ENCODE measurements at regions not wholly inside any gene's neighbourhood (a gene's known extent, or its start where the extent isn't known, plus 50 kb on each side); places are given as distances from the start of the nearest gene placed in this dataset.

GRCh38 chr10:10438335-10439100 is 579.2 kb upstream of the CELF2 start:
- H3K79me2 ChIP-seq (ENCODE audit: insufficient read depth, low read length), result no peaks in the 10 kb centered on the region
- no peaks in the 10 kb centered on the region for H3K27me3 ChIP-seq (ENCODE audit: insufficient read depth, low read length)
- Mint-ChIP-seq H3K4me1 (ENCODE audit: low read depth, unreplicated experiment) (no peaks in the 10 kb centered on the region), H3K9me3 (ENCODE audit: unreplicated experiment) (no peaks in the 10 kb centered on the region), H3K4me3 (ENCODE audit: unreplicated experiment) (no peak overlapping the region), H3K36me3 (ENCODE audit: low read depth, unreplicated experiment) (no peaks in the 10 kb centered on the region), H3K27ac (ENCODE audit: unreplicated experiment) (no peak overlapping the region), H3K27me3 (ENCODE audit: low read depth, unreplicated experiment) (no peaks in the 10 kb centered on the region)
- no peak for DNase-seq (ENCODE audit: low read depth)
- no peaks in the 10 kb centered on the region for H3K9me3 ChIP-seq (ENCODE audit: insufficient read depth, low read depth, low read length)
- H3K4me1 ChIP-seq (ENCODE audit: insufficient read depth, low read length), result no peaks in the 10 kb centered on the region
- no peak overlapping the region for H3K4me3 ChIP-seq (ENCODE audit: insufficient read depth, low read depth, low read length)
- no peak overlapping the region for H2AFZ ChIP-seq (ENCODE audit: low read depth, low read length)
- TF ChIP-seq CTCF (IDR thresholded peaks at IDR 0.05; ENCODE audit: insufficient read depth, low read depth, low read length), result no peak
- no peak for TF ChIP-seq EZH2 (IDR thresholded peaks at IDR 0.05; ENCODE audit: insufficient read depth, low read length)
- no peak overlapping the region for H3K4me2 ChIP-seq (ENCODE audit: low read length)
- H3K27ac ChIP-seq (ENCODE audit: low read depth, low read length), result no peak overlapping the region
- H4K20me1 ChIP-seq (ENCODE audit: insufficient read depth, low read length), result no peaks in the 10 kb centered on the region
- no peak overlapping the region for H3K9ac ChIP-seq (ENCODE audit: low read length)
- H3K36me3 ChIP-seq (ENCODE audit: insufficient read depth, low read length), result no peaks in the 10 kb centered on the region
- FAIRE-seq, result no peak

- Histone ChIP-seq H2AFZ (ENCODE audit: low read depth, low read length) (no peak overlapping the region), H4K20me1 (ENCODE audit: insufficient read depth, low read length) (no peaks in the 10 kb centered on the region), H3K4me3 (ENCODE audit: insufficient read depth, low read depth, low read length) (no peak overlapping the region), H3K4me2 (ENCODE audit: low read length) (no peak overlapping the region), H3K79me2 (ENCODE audit: insufficient read depth, low read length) (no peaks in the 10 kb centered on the region), H3K27me3 (ENCODE audit: insufficient read depth, low read length) (no peaks in the 10 kb centered on the region), H3K9me3 (ENCODE audit: insufficient read depth, low read depth, low read length) (no peaks in the 10 kb centered on the region), H3K36me3 (ENCODE audit: insufficient read depth, low read length) (no peaks in the 10 kb centered on the region), H3K27ac (ENCODE audit: low read depth, low read length) (no peak overlapping the region), H3K9ac (ENCODE audit: low read length) (no peak overlapping the region), H3K4me1 (ENCODE audit: insufficient read depth, low read length) (no peaks in the 10 kb centered on the region)
- H3K4me3 Mint-ChIP-seq (ENCODE audit: unreplicated experiment), result no peak overlapping the region
- no peak overlapping the region for H3K27ac Mint-ChIP-seq (ENCODE audit: unreplicated experiment)
- no peak for TF ChIP-seq EZH2 (IDR thresholded peaks at IDR 0.05; ENCODE audit: insufficient read depth, low read length)
- no peak for TF ChIP-seq CTCF (IDR thresholded peaks at IDR 0.05; ENCODE audit: insufficient read depth, low read depth, low read length)
- FAIRE-seq (no peak), DNase-seq (ENCODE audit: low read depth) (no peak)
- H3K27me3 Mint-ChIP-seq (ENCODE audit: low read depth, unreplicated experiment), result no peaks in the 10 kb centered on the region
- no peaks in the 10 kb centered on the region for H3K4me1 Mint-ChIP-seq (ENCODE audit: low read depth, unreplicated experiment)
- no peaks in the 10 kb centered on the region for H3K9me3 Mint-ChIP-seq (ENCODE audit: unreplicated experiment)
- no peaks in the 10 kb centered on the region for H3K36me3 Mint-ChIP-seq (ENCODE audit: low read depth, unreplicated experiment)
These were observed 560.8 kb upstream of the CELF2 start for GRCh38 chr10:10456856-10457255.

GRCh38 chr10:10460451-10460850 is 557.2 kb upstream of the CELF2 start:
- H3K79me2 ChIP-seq (ENCODE audit: insufficient read depth, low read length), result no peaks in the 10 kb centered on the region
- no peak overlapping the region for H3K27ac Mint-ChIP-seq (ENCODE audit: unreplicated experiment)
- TF ChIP-seq CTCF (IDR thresholded peaks at IDR 0.05; ENCODE audit: insufficient read depth, low read depth, low read length) (no peak), EZH2 (IDR thresholded peaks at IDR 0.05; ENCODE audit: insufficient read depth, low read length) (no peak)
- no peaks in the 10 kb centered on the region for H3K36me3 Mint-ChIP-seq (ENCODE audit: low read depth, unreplicated experiment)
- H3K27ac ChIP-seq (ENCODE audit: low read depth, low read length), result no peak overlapping the region
- H3K36me3 ChIP-seq (ENCODE audit: insufficient read depth, low read length), result no peaks in the 10 kb centered on the region
- no peaks in the 10 kb centered on the region for H3K9me3 ChIP-seq (ENCODE audit: insufficient read depth, low read depth, low read length)
- H3K4me2 ChIP-seq (ENCODE audit: low read length), result no peak overlapping the region
- H3K4me3 Mint-ChIP-seq (ENCODE audit: unreplicated experiment), result no peak overlapping the region
- H3K9ac ChIP-seq (ENCODE audit: low read length), result no peak overlapping the region
- no peaks in the 10 kb centered on the region for H3K27me3 Mint-ChIP-seq (ENCODE audit: low read depth, unreplicated experiment)
- no peaks in the 10 kb centered on the region for H3K4me1 Mint-ChIP-seq (ENCODE audit: low read depth, unreplicated experiment)
- FAIRE-seq (no peak), DNase-seq (ENCODE audit: low read depth) (no peak)
- H2AFZ ChIP-seq (ENCODE audit: low read depth, low read length), result no peak overlapping the region
- no peak overlapping the region for H3K4me3 ChIP-seq (ENCODE audit: insufficient read depth, low read depth, low read length)
- no peaks in the 10 kb centered on the region for H3K27me3 ChIP-seq (ENCODE audit: insufficient read depth, low read length)
- no peaks in the 10 kb centered on the region for H3K9me3 Mint-ChIP-seq (ENCODE audit: unreplicated experiment)
- H3K4me1 ChIP-seq (ENCODE audit: insufficient read depth, low read length), result no peaks in the 10 kb centered on the region
- H4K20me1 ChIP-seq (ENCODE audit: insufficient read depth, low read length), result no peaks in the 10 kb centered on the region
